ENCODE measurements at regions not wholly inside any gene's neighbourhood (a gene's known extent, or its start where the extent isn't known, plus 50 kb on each side); places are given as distances from the start of the nearest gene placed in this dataset.

GRCh38 chr12:92210071-92210470, 64.4 kb upstream of the BTG1 start:
- DNase-seq: no peak
- H3K36me3 ChIP-seq: no peaks in the 10 kb centered on the region
- H3K27ac ChIP-seq: no peak overlapping the region
- H3K9me3 ChIP-seq: no peaks in the 10 kb centered on the region
- no peak overlapping the region for H3K4me3 ChIP-seq
- no peaks in the 10 kb centered on the region for H3K27me3 ChIP-seq
- intact Hi-C loops (cut with DNase I; ENCODE audit: low total_unique reads): no loop called here
- no peak for TF ChIP-seq CTCF (IDR thresholded peaks at IDR 0.05)
- peaks cover 0 to 5% (median 0%) of the 10 kb centered on the region in 4 donors for H3K4me1 ChIP-seq

- intact Hi-C loops (cut with DNase I; ENCODE audit: low total_unique reads): no loop called here
- no peaks in the 10 kb centered on the region for H3K9me3 ChIP-seq
- TF ChIP-seq CTCF (IDR thresholded peaks at IDR 0.05): no peak
- H3K4me3 ChIP-seq: no peak overlapping the region
- H3K36me3 ChIP-seq: no peaks in the 10 kb centered on the region
- H3K27me3 ChIP-seq: no peaks in the 10 kb centered on the region
- no peak for DNase-seq
- H3K4me1 ChIP-seq: peaks cover 0 to 5% (median 0%) of the 10 kb centered on the region in 4 donors
- H3K27ac ChIP-seq: no peak overlapping the region
Measured at GRCh38 chr12:92208613-92209121, 63.0 kb upstream of the BTG1 start.

GRCh38 chr12:92206596-92206995, 61.0 kb upstream of the BTG1 start:
- intact Hi-C loops (cut with DNase I; ENCODE audit: low total_unique reads): no loop called here
- no peak for TF ChIP-seq CTCF (IDR thresholded peaks at IDR 0.05)
- Histone ChIP-seq H3K27ac (no peak overlapping the region), H3K4me3 (no peak overlapping the region), H3K4me1 (peaks cover 0 to 5% (median 0%) of the 10 kb centered on the region in 4 donors), H3K36me3 (no peaks in the 10 kb centered on the region), H3K9me3 (no peaks in the 10 kb centered on the region), H3K27me3 (no peaks in the 10 kb centered on the region)
- DNase-seq: no peak

- H3K27me3 ChIP-seq: no peaks in the 10 kb centered on the region
- no peak for TF ChIP-seq CTCF (IDR thresholded peaks at IDR 0.05)
- H3K27ac ChIP-seq: no peak overlapping the region
- H3K36me3 ChIP-seq: no peaks in the 10 kb centered on the region
- H3K4me3 ChIP-seq: no peak overlapping the region
- DNase-seq: no peak
- H3K9me3 ChIP-seq: no peaks in the 10 kb centered on the region
- peaks cover 0 to 5% (median 0%) of the 10 kb centered on the region in 4 donors for H3K4me1 ChIP-seq
- intact Hi-C loops (cut with DNase I; ENCODE audit: low total_unique reads): no loop called here
Measured at GRCh38 chr12:92206011-92206410, 60.4 kb upstream of the BTG1 start.

- intact Hi-C loops (cut with DNase I; ENCODE audit: low total_unique reads): no loop called here
- TF ChIP-seq CTCF (IDR thresholded peaks at IDR 0.05): no peak
Measured at GRCh38 chr12:92199819-92200576, 54.4 kb upstream of the BTG1 start.

More at GRCh38 chr12:92199819-92200576, 54.4 kb upstream of the BTG1 start:
- Histone ChIP-seq H3K4me3 (no peak overlapping the region), H3K27me3 (no peaks in the 10 kb centered on the region), H3K9me3 (no peaks in the 10 kb centered on the region), H3K36me3 (no peaks in the 10 kb centered on the region), H3K27ac (no peak overlapping the region), H3K4me1 (no peaks in the 10 kb centered on the region)
- no peak for DNase-seq
